ENCODE measurements at regions not wholly inside any gene's neighbourhood (a gene's known extent, or its start where the extent isn't known, plus 50 kb on each side); places are given as distances from the start of the nearest gene placed in this dataset.

DNA sequence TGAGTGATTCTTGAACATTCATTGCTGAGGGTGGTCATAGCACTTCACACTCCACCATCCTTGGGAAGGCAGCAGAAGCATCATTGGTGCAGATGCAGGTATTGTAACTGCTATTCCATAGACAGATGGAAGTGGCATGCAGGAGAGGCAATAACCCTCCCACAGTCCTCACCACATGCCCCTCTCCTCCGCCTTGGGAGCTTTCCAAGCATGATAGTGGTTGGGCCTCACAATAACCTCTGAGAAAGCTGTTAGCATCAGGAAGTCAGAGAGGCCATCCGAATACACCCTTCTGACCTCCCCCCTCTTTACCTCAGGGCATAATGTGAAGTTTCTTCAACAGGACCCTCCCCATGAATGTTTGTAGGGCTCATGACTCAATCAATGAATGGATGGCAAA lies 177.9 kb downstream of the KATNAL1 start (continued):
- TF ChIP-seq, protein P1, sequence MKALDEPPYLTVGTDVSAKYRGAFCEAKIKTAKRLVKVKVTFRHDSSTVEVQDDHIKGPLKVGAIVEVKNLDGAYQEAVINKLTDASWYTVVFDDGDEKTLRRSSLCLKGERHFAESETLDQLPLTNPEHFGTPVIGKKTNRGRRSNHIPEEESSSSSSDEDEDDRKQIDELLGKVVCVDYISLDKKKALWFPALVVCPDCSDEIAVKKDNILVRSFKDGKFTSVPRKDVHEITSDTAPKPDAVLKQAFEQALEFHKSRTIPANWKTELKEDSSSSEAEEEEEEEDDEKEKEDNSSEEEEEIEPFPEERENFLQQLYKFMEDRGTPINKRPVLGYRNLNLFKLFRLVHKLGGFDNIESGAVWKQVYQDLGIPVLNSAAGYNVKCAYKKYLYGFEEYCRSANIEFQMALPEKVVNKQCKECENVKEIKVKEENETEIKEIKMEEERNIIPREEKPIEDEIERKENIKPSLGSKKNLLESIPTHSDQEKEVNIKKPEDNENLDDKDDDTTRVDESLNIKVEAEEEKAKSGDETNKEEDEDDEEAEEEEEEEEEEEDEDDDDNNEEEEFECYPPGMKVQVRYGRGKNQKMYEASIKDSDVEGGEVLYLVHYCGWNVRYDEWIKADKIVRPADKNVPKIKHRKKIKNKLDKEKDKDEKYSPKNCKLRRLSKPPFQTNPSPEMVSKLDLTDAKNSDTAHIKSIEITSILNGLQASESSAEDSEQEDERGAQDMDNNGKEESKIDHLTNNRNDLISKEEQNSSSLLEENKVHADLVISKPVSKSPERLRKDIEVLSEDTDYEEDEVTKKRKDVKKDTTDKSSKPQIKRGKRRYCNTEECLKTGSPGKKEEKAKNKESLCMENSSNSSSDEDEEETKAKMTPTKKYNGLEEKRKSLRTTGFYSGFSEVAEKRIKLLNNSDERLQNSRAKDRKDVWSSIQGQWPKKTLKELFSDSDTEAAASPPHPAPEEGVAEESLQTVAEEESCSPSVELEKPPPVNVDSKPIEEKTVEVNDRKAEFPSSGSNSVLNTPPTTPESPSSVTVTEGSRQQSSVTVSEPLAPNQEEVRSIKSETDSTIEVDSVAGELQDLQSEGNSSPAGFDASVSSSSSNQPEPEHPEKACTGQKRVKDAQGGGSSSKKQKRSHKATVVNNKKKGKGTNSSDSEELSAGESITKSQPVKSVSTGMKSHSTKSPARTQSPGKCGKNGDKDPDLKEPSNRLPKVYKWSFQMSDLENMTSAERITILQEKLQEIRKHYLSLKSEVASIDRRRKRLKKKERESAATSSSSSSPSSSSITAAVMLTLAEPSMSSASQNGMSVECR (CRISPR knock-in tag; IDR thresholded peaks at IDR 0.05; ENCODE audit: borderline replicate concordance), result no peak
- TF ChIP-seq CDX4 (CRISPR knock-in tag; IDR thresholded peaks at IDR 0.05; ENCODE audit: borderline replicate concordance) (no peak), SMAD3 (CRISPR knock-in tag; IDR thresholded peaks at IDR 0.05; ENCODE audit: borderline replicate concordance) (no peak), FOXJ3 (CRISPR knock-in tag; IDR thresholded peaks at IDR 0.05; ENCODE audit: borderline replicate concordance) (no peak), TEAD4 (CRISPR knock-in tag; IDR thresholded peaks at IDR 0.05) (no peak), ZBTB21 (CRISPR knock-in tag; IDR thresholded peaks at IDR 0.05; ENCODE audit: borderline replicate concordance) (no peak), NR3C1 (CRISPR knock-in tag; conservative IDR thresholded peaks at IDR 0.05; ENCODE audit: low read depth) (no peak)

DNA sequence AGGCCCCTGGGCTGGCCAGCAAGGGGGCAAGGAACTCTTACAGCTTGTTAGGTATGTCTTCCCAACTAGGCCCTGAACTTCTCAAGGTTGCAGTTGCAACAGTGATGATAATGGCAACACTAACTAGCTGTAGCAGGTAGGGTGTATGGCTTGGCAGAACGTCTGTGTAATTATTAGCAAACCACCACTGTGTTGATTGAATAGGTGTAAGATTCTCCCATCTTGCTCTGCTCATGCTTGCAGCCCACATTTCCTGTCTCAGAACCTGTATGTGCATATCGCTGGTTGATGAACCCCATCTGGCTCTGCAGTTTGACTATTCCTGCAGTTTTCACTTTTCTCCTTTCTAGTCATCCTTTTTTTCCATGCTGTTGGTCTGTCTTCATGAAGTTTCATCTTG lies 178.8 kb downstream of the KATNAL1 start:
- peaks cover 6% of the 10 kb centered on the region; the same call in 1 of the 2 replicates for H3K4me1 Mint-ChIP-seq
- H3K9me3 Mint-ChIP-seq, result peaks cover under 1% of the 10 kb centered on the region; the same call in 1 of the 2 replicates
- no peak for DNase-seq (ENCODE audit: low spot score)
- POLR2A ChIA-PET, result no interaction called here
- no peaks in the 10 kb centered on the region for H3K36me3 Mint-ChIP-seq
- ATAC-seq, result no peak
- H3K27me3 Mint-ChIP-seq (ENCODE audit: low read depth), result peaks cover 4% of the 10 kb centered on the region
- no peak overlapping the region for H3K27ac Mint-ChIP-seq
- H3K4me3 Mint-ChIP-seq, result no peak overlapping the region
- CTCF ChIA-PET, result interaction anchor here (5.3 kb wide), 1 partner anchor 15 kb away, joined by 69 read pairs; no protein-coding TSS in a partner anchor
- TF ChIP-seq MAX (CRISPR knock-in tag; IDR thresholded peaks at IDR 0.05), result no peak
- no peak for TF ChIP-seq ZNF416 (CRISPR knock-in tag; IDR thresholded peaks at IDR 0.05)
- TF ChIP-seq, protein P2, sequence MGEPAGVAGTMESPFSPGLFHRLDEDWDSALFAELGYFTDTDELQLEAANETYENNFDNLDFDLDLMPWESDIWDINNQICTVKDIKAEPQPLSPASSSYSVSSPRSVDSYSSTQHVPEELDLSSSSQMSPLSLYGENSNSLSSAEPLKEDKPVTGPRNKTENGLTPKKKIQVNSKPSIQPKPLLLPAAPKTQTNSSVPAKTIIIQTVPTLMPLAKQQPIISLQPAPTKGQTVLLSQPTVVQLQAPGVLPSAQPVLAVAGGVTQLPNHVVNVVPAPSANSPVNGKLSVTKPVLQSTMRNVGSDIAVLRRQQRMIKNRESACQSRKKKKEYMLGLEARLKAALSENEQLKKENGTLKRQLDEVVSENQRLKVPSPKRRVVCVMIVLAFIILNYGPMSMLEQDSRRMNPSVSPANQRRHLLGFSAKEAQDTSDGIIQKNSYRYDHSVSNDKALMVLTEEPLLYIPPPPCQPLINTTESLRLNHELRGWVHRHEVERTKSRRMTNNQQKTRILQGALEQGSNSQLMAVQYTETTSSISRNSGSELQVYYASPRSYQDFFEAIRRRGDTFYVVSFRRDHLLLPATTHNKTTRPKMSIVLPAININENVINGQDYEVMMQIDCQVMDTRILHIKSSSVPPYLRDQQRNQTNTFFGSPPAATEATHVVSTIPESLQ (CRISPR knock-in tag; IDR thresholded peaks at IDR 0.05), result no peak
- TF ChIP-seq ZNF219 (CRISPR knock-in tag; IDR thresholded peaks at IDR 0.05; ENCODE audit: borderline replicate concordance), result no peak
- no peak for TF ChIP-seq FOXJ3 (CRISPR knock-in tag; IDR thresholded peaks at IDR 0.05; ENCODE audit: borderline replicate concordance)
- TF ChIP-seq NR3C1 (CRISPR knock-in tag; conservative IDR thresholded peaks at IDR 0.05; ENCODE audit: low read depth), result no peak
- no peak for TF ChIP-seq FOXP4 (CRISPR knock-in tag; IDR thresholded peaks at IDR 0.05)
- TF ChIP-seq NR1H2 (CRISPR knock-in tag; IDR thresholded peaks at IDR 0.05), result no peak
- TF ChIP-seq NFE2L1 (CRISPR knock-in tag; IDR thresholded peaks at IDR 0.05), result no peak
- TF ChIP-seq E2F5 (CRISPR knock-in tag; IDR thresholded peaks at IDR 0.05), result no peak
- TF ChIP-seq, protein P3, sequence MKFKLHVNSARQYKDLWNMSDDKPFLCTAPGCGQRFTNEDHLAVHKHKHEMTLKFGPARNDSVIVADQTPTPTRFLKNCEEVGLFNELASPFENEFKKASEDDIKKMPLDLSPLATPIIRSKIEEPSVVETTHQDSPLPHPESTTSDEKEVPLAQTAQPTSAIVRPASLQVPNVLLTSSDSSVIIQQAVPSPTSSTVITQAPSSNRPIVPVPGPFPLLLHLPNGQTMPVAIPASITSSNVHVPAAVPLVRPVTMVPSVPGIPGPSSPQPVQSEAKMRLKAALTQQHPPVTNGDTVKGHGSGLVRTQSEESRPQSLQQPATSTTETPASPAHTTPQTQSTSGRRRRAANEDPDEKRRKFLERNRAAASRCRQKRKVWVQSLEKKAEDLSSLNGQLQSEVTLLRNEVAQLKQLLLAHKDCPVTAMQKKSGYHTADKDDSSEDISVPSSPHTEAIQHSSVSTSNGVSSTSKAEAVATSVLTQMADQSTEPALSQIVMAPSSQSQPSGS (CRISPR knock-in tag; IDR thresholded peaks at IDR 0.05; ENCODE audit: borderline replicate concordance, low read depth), result no peak
- TF ChIP-seq ZNF396 (CRISPR knock-in tag; IDR thresholded peaks at IDR 0.05; ENCODE audit: borderline replicate concordance), result no peak
- TF ChIP-seq, protein P1 (CRISPR knock-in tag; IDR thresholded peaks at IDR 0.05; ENCODE audit: borderline replicate concordance), result no peak
- TF ChIP-seq NFYB (CRISPR knock-in tag; conservative IDR thresholded peaks at IDR 0.05; ENCODE audit: low read depth), result no peak
